ENCODE measurements at regions not wholly inside any gene's neighbourhood (a gene's known extent, or its start where the extent isn't known, plus 50 kb on each side); places are given as distances from the start of the nearest gene placed in this dataset.
"Not testable (repeated sequence)": the region's sequence is repeated elsewhere in the genome, so short reads cannot be mapped to it uniquely, and the experiment has no call there.

- DNase-seq = no peak
Measured at GRCh38 chr6:79391480-79391879, 145.8 kb downstream of the LCA5 start.

- no peak for DNase-seq
Measured at GRCh38 chr6:79385893-79386292, 151.3 kb downstream of the LCA5 start.

- DNase-seq = no peak
Measured at GRCh38 chr6:79385333-79385732, 150.9 kb upstream of the HMGN3 start.

GRCh38 chr6:79384845-79385244, 150.4 kb upstream of the HMGN3 start:
- DNase-seq = no peak

- DNase-seq = no peak
Measured at GRCh38 chr6:79378957-79379356, 144.5 kb upstream of the HMGN3 start.

- DNase-seq = no peak
Measured at GRCh38 chr6:79377888-79378348, 143.4 kb upstream of the HMGN3 start.

GRCh38 chr6:79377047-79377446, 142.6 kb upstream of the HMGN3 start:
- no peak for DNase-seq

GRCh38 chr6:79375635-79376337, 141.3 kb upstream of the HMGN3 start:
- no peak for DNase-seq

GRCh38 chr6:79374308-79374707, 139.8 kb upstream of the HMGN3 start:
- no peak for DNase-seq

GRCh38 chr6:79373880-79374279, 139.4 kb upstream of the HMGN3 start:
- no peak for DNase-seq

GRCh38 chr6:79373246-79373645, 138.8 kb upstream of the HMGN3 start:
- DNase-seq = no peak

- DNase-seq = no peak
Measured at GRCh38 chr6:79372757-79373156, 138.3 kb upstream of the HMGN3 start.

GRCh38 chr6:79369026-79369425, 134.5 kb upstream of the HMGN3 start:
- no peak for DNase-seq

- DNase-seq = not testable (repeated sequence)
Measured at GRCh38 chr6:79363441-79363840, 129.0 kb upstream of the HMGN3 start.

GRCh38 chr6:79361074-79361473, 126.6 kb upstream of the HMGN3 start:
- not testable (repeated sequence) for DNase-seq

- DNase-seq = no peak
Measured at GRCh38 chr6:79353226-79353625, 118.7 kb upstream of the HMGN3 start.

- DNase-seq = no peak
Measured at GRCh38 chr6:79338493-79338892, 104.0 kb upstream of the HMGN3 start.

- no peak for DNase-seq
Measured at GRCh38 chr6:79335133-79335674, 100.7 kb upstream of the HMGN3 start.

- DNase-seq = no peak
Measured at GRCh38 chr6:79334674-79335073, 100.2 kb upstream of the HMGN3 start.

GRCh38 chr6:79330704-79331103, 96.2 kb upstream of the HMGN3 start:
- DNase-seq = no peak

- no peak for DNase-seq
Measured at GRCh38 chr6:79313254-79313653, 78.8 kb upstream of the HMGN3 start.

GRCh38 chr6:79307321-79308036, 73.0 kb upstream of the HMGN3 start:
- no peak for DNase-seq

GRCh38 chr6:79305020-79305419, 70.5 kb upstream of the HMGN3 start:
- no peak for DNase-seq

- DNase-seq = no peak
Measured at GRCh38 chr6:79302341-79302740, 67.9 kb upstream of the HMGN3 start.

All from hippocampal formation (tissue), 2 donors.